Breast epithelium (tissue), 3 donors: ENCODE measurements at regions not wholly inside any gene's neighbourhood (a gene's known extent, or its start where the extent isn't known, plus 50 kb on each side); places are given as distances from the start of the nearest gene placed in this dataset.

Source experiments
- CTCF ChIP-seq, 3 donors: fragments of 450-650 bp; IDR thresholded peaks; one replicate each; pipeline ENCODE4 v1.5.1; 2016 to 2017; ENCODE audit warnings: antibody characterized with exemption in 3 of 3, mild to moderate bottlenecking in 3 of 3, moderate library complexity in 3 of 3
- POLR2A ChIP-seq: fragments of 450-650 bp; IDR thresholded peaks from one replicate; pipeline ENCODE4 v1.6.1; 2016; ENCODE audit warnings: antibody characterized with exemption, mild to moderate bottlenecking, moderate library complexity

DNA sequence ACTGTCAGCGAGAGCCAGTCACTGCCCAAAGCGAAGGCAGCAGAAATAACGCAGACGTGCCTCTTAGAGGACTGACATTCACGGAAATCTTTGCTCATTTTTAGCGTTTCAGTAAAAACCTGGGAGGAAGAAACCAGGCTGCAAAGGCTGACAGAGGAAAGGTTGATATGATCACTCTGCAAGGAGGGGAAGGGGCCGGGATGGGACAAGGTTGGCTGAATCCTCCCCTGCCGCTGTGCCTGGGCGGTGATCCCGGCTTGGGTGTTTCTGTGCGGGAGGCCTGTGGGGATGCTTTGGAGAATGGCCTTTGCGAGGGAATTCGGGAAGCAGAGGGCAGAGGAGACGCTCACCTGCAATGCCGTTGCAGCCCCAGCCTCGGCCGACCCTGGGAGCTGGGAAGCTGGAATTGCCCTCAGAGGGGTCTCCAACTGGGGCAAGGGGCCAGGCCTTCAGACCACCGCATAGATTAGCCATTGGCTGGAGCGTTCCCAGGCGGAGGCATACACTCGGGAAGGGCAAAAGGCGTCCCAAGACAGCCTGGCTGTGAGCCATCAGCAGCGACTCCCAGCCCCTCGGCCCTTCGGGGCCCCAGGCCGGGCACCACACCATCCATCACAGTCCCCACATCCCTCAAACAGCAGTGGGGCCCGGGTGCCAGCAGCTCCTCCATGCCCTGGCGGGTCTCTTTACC lies 111.7 kb upstream of the GPC1 start:
- TF ChIP-seq CTCF (IDR thresholded peaks at IDR 0.05) (no peak), POLR2A (no peak)
